ENCODE measurements at regions not wholly inside any gene's neighbourhood (a gene's known extent, or its start where the extent isn't known, plus 50 kb on each side); places are given as distances from the start of the nearest gene placed in this dataset.

- ATAC-seq, result no peak
These were observed 348.9 kb upstream of the ZFP64 start for GRCh38 chr20:52540509-52540908.

GRCh38 chr20:52539891-52540290 is 348.3 kb upstream of the ZFP64 start:
- no peak for ATAC-seq

- ATAC-seq, result no peak
These were observed 345.3 kb upstream of the ZFP64 start for GRCh38 chr20:52536841-52537400.

GRCh38 chr20:52536040-52536439 is 344.5 kb upstream of the ZFP64 start:
- ATAC-seq, result no peak

- no peak for ATAC-seq
These were observed 343.0 kb upstream of the ZFP64 start for GRCh38 chr20:52534616-52535015.

- no peak for ATAC-seq
These were observed 341.8 kb upstream of the ZFP64 start for GRCh38 chr20:52533401-52533800.

- ATAC-seq, result no peak
These were observed 341.1 kb upstream of the ZFP64 start for GRCh38 chr20:52532674-52533073.

GRCh38 chr20:52530571-52530970 is 339.0 kb upstream of the ZFP64 start:
- no peak for ATAC-seq

GRCh38 chr20:52529826-52530225 is 338.2 kb upstream of the ZFP64 start:
- no peak for ATAC-seq

- ATAC-seq, result no peak
These were observed 333.3 kb upstream of the ZFP64 start for GRCh38 chr20:52524861-52525260.

- no peak for ATAC-seq
These were observed 327.2 kb upstream of the ZFP64 start for GRCh38 chr20:52518735-52519134.

GRCh38 chr20:52515877-52516276 is 324.3 kb upstream of the ZFP64 start:
- no peak for ATAC-seq

- no peak for ATAC-seq
These were observed 308.6 kb upstream of the ZFP64 start for GRCh38 chr20:52500157-52500556.

GRCh38 chr20:52497731-52498130 is 306.2 kb upstream of the ZFP64 start:
- ATAC-seq, result no peak

GRCh38 chr20:52496191-52496590 is 304.6 kb upstream of the ZFP64 start:
- ATAC-seq, result no peak

GRCh38 chr20:52494244-52494643 is 302.7 kb upstream of the ZFP64 start:
- peak; percentile 80 to 91 for ATAC-seq

GRCh38 chr20:52493171-52493721 is 301.7 kb upstream of the ZFP64 start:
- ATAC-seq, result peak; percentile 45 to 46

GRCh38 chr20:52490711-52491430 is 299.3 kb upstream of the ZFP64 start:
- no peak for ATAC-seq

GRCh38 chr20:52484438-52484837 is 292.9 kb upstream of the ZFP64 start:
- no peak for ATAC-seq

GRCh38 chr20:52483382-52483781 is 291.8 kb upstream of the ZFP64 start:
- ATAC-seq, result no peak

GRCh38 chr20:52482044-52482443 is 290.5 kb upstream of the ZFP64 start:
- ATAC-seq, result no peak

- ATAC-seq, result no peak
These were observed 289.9 kb upstream of the ZFP64 start for GRCh38 chr20:52481443-52481842.

GRCh38 chr20:52476074-52476750 is 284.6 kb upstream of the ZFP64 start:
- ATAC-seq, result no peak

GRCh38 chr20:52473186-52473585 is 281.6 kb upstream of the ZFP64 start:
- no peak for ATAC-seq

All from activated CD4-positive, CD25-positive, alpha-beta regulatory T cell treated with anti-CD3 and anti-CD28 coated beads, Interleukin-2, amount 50 U/mL, for 24 hours (primary cell).